ENCODE measurements at regions not wholly inside any gene's neighbourhood (a gene's known extent, or its start where the extent isn't known, plus 50 kb on each side); places are given as distances from the start of the nearest gene placed in this dataset.

GRCh38 chr12:128163086-128163485, 103.9 kb upstream of the TMEM132C start:
- Histone ChIP-seq H3K9me3 (replicated peaks in 1 of 3) (no peaks in the 10 kb centered on the region), H3K27ac (no peak overlapping the region), H3K4me3 (no peak overlapping the region), H3K27me3 (no peaks in the 10 kb centered on the region), H3K36me3 (replicated peaks in 1 of 2) (no peaks in the 10 kb centered on the region), H3K4me1 (replicated peaks in 1 of 2) (no peaks in the 10 kb centered on the region)
- WGBS, 4 donors, result 80 to 89% (median 86%) methylated on average over 5 of the region's 5 CpGs
- TF ChIP-seq POLR2A (IDR thresholded peaks at IDR 0.05), result no peak
- TF ChIP-seq, protein P1, sequence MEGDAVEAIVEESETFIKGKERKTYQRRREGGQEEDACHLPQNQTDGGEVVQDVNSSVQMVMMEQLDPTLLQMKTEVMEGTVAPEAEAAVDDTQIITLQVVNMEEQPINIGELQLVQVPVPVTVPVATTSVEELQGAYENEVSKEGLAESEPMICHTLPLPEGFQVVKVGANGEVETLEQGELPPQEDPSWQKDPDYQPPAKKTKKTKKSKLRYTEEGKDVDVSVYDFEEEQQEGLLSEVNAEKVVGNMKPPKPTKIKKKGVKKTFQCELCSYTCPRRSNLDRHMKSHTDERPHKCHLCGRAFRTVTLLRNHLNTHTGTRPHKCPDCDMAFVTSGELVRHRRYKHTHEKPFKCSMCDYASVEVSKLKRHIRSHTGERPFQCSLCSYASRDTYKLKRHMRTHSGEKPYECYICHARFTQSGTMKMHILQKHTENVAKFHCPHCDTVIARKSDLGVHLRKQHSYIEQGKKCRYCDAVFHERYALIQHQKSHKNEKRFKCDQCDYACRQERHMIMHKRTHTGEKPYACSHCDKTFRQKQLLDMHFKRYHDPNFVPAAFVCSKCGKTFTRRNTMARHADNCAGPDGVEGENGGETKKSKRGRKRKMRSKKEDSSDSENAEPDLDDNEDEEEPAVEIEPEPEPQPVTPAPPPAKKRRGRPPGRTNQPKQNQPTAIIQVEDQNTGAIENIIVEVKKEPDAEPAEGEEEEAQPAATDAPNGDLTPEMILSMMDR (IDR thresholded peaks at IDR 0.05), result no peak
- DNase-seq, result no peak
- intact Hi-C loops (cut with DNase I), result no loop called here

- intact Hi-C loops (cut with DNase I), result no loop called here
- no peak for TF ChIP-seq POLR2A (IDR thresholded peaks at IDR 0.05)
- TF ChIP-seq, protein P1 (IDR thresholded peaks at IDR 0.05), result no peak
- H3K4me3 ChIP-seq, result no peak overlapping the region
- H3K9me3 ChIP-seq (replicated peaks in 1 of 3), result no peaks in the 10 kb centered on the region
- no peaks in the 10 kb centered on the region for H3K4me1 ChIP-seq (replicated peaks in 1 of 2)
- 78 to 95% (median 83%) methylated on average over 1 of the region's 1 CpG for WGBS, 4 donors
- no peak for DNase-seq
- no peak overlapping the region for H3K27ac ChIP-seq
- no peaks in the 10 kb centered on the region for H3K27me3 ChIP-seq
- H3K36me3 ChIP-seq (replicated peaks in 1 of 2), result no peaks in the 10 kb centered on the region
Measured at GRCh38 chr12:128164533-128164932, 102.4 kb upstream of the TMEM132C start.

GRCh38 chr12:128165387-128165786, 101.6 kb upstream of the TMEM132C start:
- no peaks in the 10 kb centered on the region for H3K4me1 ChIP-seq (replicated peaks in 1 of 2)
- no peak overlapping the region for H3K4me3 ChIP-seq
- H3K9me3 ChIP-seq (replicated peaks in 1 of 3), result no peaks in the 10 kb centered on the region
- no peak for DNase-seq
- intact Hi-C loops (cut with DNase I), result no loop called here
- H3K27me3 ChIP-seq, result no peaks in the 10 kb centered on the region
- H3K27ac ChIP-seq, result no peak overlapping the region
- H3K36me3 ChIP-seq (replicated peaks in 1 of 2), result no peaks in the 10 kb centered on the region
- WGBS, 4 donors, result 63 to 76% (median 70%) methylated on average over 3 of the region's 3 CpGs
- no peak for TF ChIP-seq POLR2A (IDR thresholded peaks at IDR 0.05)
- TF ChIP-seq, protein P1 (IDR thresholded peaks at IDR 0.05), result no peak

DNA sequence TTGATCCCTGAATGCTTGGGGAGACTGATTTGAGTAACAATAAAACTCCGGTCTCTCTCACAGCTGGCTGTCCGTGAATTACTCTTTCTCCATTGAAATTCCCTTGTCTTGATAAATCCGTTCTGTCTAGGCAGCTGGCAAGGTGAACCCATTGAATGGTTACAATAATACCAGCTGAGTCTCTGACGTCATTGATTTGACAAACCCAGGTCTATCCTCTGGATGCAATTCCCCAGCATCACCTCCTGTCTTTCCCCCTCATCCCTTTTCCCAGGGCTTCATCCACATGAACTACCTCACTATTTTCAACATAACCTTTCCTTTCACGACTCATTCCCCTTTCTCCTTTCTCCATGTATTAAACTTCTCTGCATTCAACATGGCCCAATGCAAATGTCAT, 98.7 kb upstream of the TMEM132C start:
- Histone ChIP-seq H3K36me3 (replicated peaks in 1 of 2) (no peaks in the 10 kb centered on the region), H3K4me3 (no peak overlapping the region), H3K9me3 (replicated peaks in 1 of 3) (no peaks in the 10 kb centered on the region), H3K27me3 (no peaks in the 10 kb centered on the region), H3K27ac (no peak overlapping the region), H3K4me1 (replicated peaks in 1 of 2) (no peaks in the 10 kb centered on the region)
- no peak for TF ChIP-seq POLR2A (IDR thresholded peaks at IDR 0.05)
- TF ChIP-seq, protein P1 (IDR thresholded peaks at IDR 0.05), result no peak
- no peak for DNase-seq
- intact Hi-C loops (cut with DNase I), result no loop called here
- WGBS, 4 donors, result 69 to 81% (median 77%) methylated on average over 5 of the region's 5 CpGs

Measured in adrenal gland (tissue), 9 donors.